Panc1 (cell line): ENCODE measurements at regions not wholly inside any gene's neighbourhood (a gene's known extent, or its start where the extent isn't known, plus 50 kb on each side); places are given as distances from the start of the nearest gene placed in this dataset.

ENCODE experiments used
- ATAC-seq: fragments of 200-7000 bp; cut with Tn5 transposase; 2 replicates; pipeline ENCODE4 v1.9.1; 2020; ENCODE audit warnings: mild to moderate bottlenecking, moderate library complexity
- BruUV-seq: library from RNA; stranded (reverse); fragments of 400-500 nt; replicated peaks from 2 replicates; lab custom pipeline; 2021; lab: Mats Ljungman, UMichigan
- CTCF ChIA-PET: fragments of 300-600 bp; sonication (Branson Sonifier 250); formaldehyde crosslinking; loops from one replicate; lab custom pipeline; 2022; ENCODE audit warnings: antibody characterized with exemption; lab: Charles Lee
- POLR2A ChIA-PET: fragments of 300-600 bp; sonication (Branson Sonifier 250); formaldehyde crosslinking; loops from one replicate; lab custom pipeline; 2022; ENCODE audit warnings: antibody characterized with exemption; lab: Charles Lee
- DNase-seq: peaks from one replicate; pipeline ENCODE4 v3.0.0-alpha.2; 2010; ENCODE audit warnings: low read depth, low spot score
- H3K27ac ChIP-seq: 2 replicates; pipeline ENCODE4 v1.5.1; 2011; ENCODE audit warnings: mild to moderate bottlenecking, low read length, inconsistent platforms
- H3K27me3 ChIP-seq: fragments of 200-500 bp; sonication (Bioruptor generic); 2 replicates; pipeline ENCODE4 v1.6.0; 2014; ENCODE audit warnings: low read length, inconsistent platforms; ENCODE audit not compliant: control insufficient read depth, insufficient read depth
- H3K36me3 ChIP-seq: fragments of 200-500 bp; sonication (Bioruptor generic); 2 replicates; pipeline ENCODE4 v1.5.1; 2014; ENCODE audit warnings: inconsistent platforms, mild to moderate bottlenecking, low read length, moderate library complexity; ENCODE audit not compliant: control insufficient read depth, insufficient read depth
- H3K4me1 ChIP-seq: 2 replicates; pipeline ENCODE4 v1.5.1; 2011; ENCODE audit warnings: inconsistent platforms, mild to moderate bottlenecking, low read length, moderate library complexity; ENCODE audit not compliant: control insufficient read depth, insufficient read depth
- H3K4me3 ChIP-seq, 2 experiments: 2 replicates each; pipeline ENCODE4 v1.5.1; 2011 to 2012; ENCODE audit warnings: low read depth in 2 of 2, low read length in 2 of 2, mild to moderate bottlenecking in 2 of 2, inconsistent platforms in 1 of 2, moderate library complexity in 1 of 2
- H3K9me3 ChIP-seq: fragments of 200-500 bp; sonication (Bioruptor generic); 2 replicates; pipeline ENCODE4 v1.5.1; 2014; ENCODE audit warnings: low read depth, mild to moderate bottlenecking, inconsistent platforms, low read length, moderate library complexity; ENCODE audit not compliant: control insufficient read depth, insufficient read depth
- POLR2AphosphoS5 ChIP-seq: IDR thresholded peaks from 2 replicates; pipeline ENCODE4 v1.6.1; 2012; ENCODE audit warnings: mild to moderate bottlenecking, low read depth, low read length, moderate library complexity
- SIN3A ChIP-seq: IDR thresholded peaks from 2 replicates; pipeline ENCODE4 v1.6.1; 2012; ENCODE audit warnings: low read depth, mild to moderate bottlenecking, low read length, moderate library complexity, borderline replicate concordance; ENCODE audit not compliant: insufficient read depth
- TCF7L2 ChIP-seq: IDR thresholded peaks from 2 replicates; pipeline ENCODE4 v1.6.1; 2011; ENCODE audit warnings: mild to moderate bottlenecking, low read depth, low read length, inconsistent platforms
- in situ Hi-C: cut with HindIII; loops from 2 replicates; pipeline ENCODE4 v1.10.0; 2016; ENCODE audit warnings: low sequenced_read_pairs, low pct_unique_long_range_greater_than_20kb
- intact Hi-C: fragments of 100-400 bp; cut with micrococcal nuclease; formaldehyde crosslinking; loops from one replicate; pipeline ENCODE4 v1.10.0; 2022; ENCODE audit not compliant: unreplicated experiment
- TF ChIP-seq, protein P1 (sequence below), 2 experiments: IDR thresholded peaks; 2 replicates each; pipeline ENCODE4 v1.6.1; 2011 to 2012; ENCODE audit warnings: low read depth in 2 of 2, control low read depth in 1 of 2, low read length in 1 of 2, mild to moderate bottlenecking in 1 of 2, moderate library complexity in 1 of 2; ENCODE audit not compliant: insufficient read depth in 1 of 2
- TF ChIP-seq, protein P2 (sequence below): fragments of 450-650 bp; IDR thresholded peaks from 2 replicates; pipeline ENCODE4 v1.5.1; 2017; ENCODE audit warnings: mild to moderate bottlenecking

DNA sequence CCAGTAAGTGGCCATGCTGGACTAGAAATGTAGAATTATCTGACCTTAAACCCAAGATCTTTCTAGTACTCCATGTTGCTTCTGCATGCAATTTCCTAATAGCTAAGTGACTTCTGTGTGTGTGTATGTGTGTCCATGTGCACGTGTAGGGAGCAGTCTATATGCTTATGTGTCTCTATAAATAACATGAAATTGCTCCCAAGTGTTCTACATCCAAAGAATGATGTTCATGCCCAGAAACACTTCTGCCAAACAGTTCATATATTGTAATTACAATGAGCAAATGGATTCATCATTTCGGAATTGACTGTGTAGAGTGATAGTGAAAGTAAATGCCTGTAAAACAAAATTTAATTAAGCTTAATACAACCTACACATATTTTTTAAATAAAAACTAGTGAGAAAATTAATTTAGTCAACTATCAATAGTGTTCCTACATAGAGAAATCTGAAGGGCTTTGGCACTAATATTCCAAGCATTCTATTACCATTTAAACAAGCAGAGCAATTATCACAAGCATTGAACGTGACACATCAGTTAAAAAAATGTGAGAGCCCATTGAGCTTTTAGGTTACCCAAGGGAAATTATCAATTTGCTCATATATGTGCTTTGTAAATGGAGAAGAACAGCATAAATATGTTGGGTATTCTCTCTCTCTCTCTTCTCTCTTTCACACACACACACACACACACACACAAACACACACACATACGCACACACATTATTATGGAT is 1067.4 kb downstream of the CNTNAP5 start:
- ChIA-PET POLR2A (no interaction called here), CTCF (no interaction called here)
- Histone ChIP-seq H3K4me3 (no peak overlapping the region), H3K9me3 (no peaks in the 10 kb centered on the region), H3K4me1 (no peaks in the 10 kb centered on the region), H3K27ac (no peak overlapping the region), H3K27me3 (no peaks in the 10 kb centered on the region), H3K36me3 (no peaks in the 10 kb centered on the region; the same call in 1 of the 2 replicates)
- no peak for ATAC-seq
- TF ChIP-seq, protein P1, sequence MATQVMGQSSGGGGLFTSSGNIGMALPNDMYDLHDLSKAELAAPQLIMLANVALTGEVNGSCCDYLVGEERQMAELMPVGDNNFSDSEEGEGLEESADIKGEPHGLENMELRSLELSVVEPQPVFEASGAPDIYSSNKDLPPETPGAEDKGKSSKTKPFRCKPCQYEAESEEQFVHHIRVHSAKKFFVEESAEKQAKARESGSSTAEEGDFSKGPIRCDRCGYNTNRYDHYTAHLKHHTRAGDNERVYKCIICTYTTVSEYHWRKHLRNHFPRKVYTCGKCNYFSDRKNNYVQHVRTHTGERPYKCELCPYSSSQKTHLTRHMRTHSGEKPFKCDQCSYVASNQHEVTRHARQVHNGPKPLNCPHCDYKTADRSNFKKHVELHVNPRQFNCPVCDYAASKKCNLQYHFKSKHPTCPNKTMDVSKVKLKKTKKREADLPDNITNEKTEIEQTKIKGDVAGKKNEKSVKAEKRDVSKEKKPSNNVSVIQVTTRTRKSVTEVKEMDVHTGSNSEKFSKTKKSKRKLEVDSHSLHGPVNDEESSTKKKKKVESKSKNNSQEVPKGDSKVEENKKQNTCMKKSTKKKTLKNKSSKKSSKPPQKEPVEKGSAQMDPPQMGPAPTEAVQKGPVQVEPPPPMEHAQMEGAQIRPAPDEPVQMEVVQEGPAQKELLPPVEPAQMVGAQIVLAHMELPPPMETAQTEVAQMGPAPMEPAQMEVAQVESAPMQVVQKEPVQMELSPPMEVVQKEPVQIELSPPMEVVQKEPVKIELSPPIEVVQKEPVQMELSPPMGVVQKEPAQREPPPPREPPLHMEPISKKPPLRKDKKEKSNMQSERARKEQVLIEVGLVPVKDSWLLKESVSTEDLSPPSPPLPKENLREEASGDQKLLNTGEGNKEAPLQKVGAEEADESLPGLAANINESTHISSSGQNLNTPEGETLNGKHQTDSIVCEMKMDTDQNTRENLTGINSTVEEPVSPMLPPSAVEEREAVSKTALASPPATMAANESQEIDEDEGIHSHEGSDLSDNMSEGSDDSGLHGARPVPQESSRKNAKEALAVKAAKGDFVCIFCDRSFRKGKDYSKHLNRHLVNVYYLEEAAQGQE (IDR thresholded peaks at IDR 0.05; ENCODE audit: insufficient read depth in 1 of 2, low read depth in 2 of 2, low read length in 1 of 2) = no peak
- no peak for TF ChIP-seq TCF7L2
- intact Hi-C loops (no loop called here), in situ Hi-C loops (no loop called here)
- BruUV-seq = no TSS peak
- no peak for DNase-seq

DNA sequence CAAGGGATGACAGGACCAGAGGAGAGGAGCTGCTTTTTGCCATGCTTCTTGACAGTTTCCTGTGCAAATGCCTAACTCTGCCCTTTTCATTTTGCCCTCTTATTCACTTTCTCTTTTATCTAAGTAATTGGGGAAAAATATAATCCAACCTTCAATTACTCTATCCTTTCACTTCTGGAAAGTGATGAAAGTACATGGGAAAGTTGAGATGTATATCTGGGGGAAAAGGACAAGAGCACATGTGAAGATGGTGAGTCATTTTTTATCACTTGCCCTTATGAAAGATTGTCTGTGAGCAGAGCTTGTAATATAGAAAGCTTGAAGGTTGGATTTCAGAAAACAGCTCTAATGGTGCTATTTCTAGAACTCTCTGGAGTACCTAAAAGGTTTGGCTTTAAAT is 1070.7 kb downstream of the CNTNAP5 start:
- intact Hi-C loops (no loop called here), in situ Hi-C loops (no loop called here)
- Histone ChIP-seq H3K27ac (no peak overlapping the region), H3K4me3 (no peak overlapping the region), H3K4me1 (no peaks in the 10 kb centered on the region), H3K36me3 (no peaks in the 10 kb centered on the region; the same call in 1 of the 2 replicates), H3K9me3 (no peaks in the 10 kb centered on the region), H3K27me3 (no peaks in the 10 kb centered on the region)
- ChIA-PET POLR2A (no interaction called here), CTCF (no interaction called here)
- TF ChIP-seq POLR2AphosphoS5 (no peak), SIN3A (no peak), TCF7L2 (no peak)
- TF ChIP-seq, protein P1 (IDR thresholded peaks at IDR 0.05; ENCODE audit: insufficient read depth in 1 of 2, low read depth in 2 of 2, low read length in 1 of 2) = no peak
- TF ChIP-seq, protein P2, sequence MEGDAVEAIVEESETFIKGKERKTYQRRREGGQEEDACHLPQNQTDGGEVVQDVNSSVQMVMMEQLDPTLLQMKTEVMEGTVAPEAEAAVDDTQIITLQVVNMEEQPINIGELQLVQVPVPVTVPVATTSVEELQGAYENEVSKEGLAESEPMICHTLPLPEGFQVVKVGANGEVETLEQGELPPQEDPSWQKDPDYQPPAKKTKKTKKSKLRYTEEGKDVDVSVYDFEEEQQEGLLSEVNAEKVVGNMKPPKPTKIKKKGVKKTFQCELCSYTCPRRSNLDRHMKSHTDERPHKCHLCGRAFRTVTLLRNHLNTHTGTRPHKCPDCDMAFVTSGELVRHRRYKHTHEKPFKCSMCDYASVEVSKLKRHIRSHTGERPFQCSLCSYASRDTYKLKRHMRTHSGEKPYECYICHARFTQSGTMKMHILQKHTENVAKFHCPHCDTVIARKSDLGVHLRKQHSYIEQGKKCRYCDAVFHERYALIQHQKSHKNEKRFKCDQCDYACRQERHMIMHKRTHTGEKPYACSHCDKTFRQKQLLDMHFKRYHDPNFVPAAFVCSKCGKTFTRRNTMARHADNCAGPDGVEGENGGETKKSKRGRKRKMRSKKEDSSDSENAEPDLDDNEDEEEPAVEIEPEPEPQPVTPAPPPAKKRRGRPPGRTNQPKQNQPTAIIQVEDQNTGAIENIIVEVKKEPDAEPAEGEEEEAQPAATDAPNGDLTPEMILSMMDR = no peak
- no TSS peak for BruUV-seq
- no peak for ATAC-seq
- no peak for DNase-seq
